ENCODE measurements at regions not wholly inside any gene's neighbourhood (a gene's known extent, or its start where the extent isn't known, plus 50 kb on each side); places are given as distances from the start of the nearest gene placed in this dataset.

- TF ChIP-seq, protein P1, sequence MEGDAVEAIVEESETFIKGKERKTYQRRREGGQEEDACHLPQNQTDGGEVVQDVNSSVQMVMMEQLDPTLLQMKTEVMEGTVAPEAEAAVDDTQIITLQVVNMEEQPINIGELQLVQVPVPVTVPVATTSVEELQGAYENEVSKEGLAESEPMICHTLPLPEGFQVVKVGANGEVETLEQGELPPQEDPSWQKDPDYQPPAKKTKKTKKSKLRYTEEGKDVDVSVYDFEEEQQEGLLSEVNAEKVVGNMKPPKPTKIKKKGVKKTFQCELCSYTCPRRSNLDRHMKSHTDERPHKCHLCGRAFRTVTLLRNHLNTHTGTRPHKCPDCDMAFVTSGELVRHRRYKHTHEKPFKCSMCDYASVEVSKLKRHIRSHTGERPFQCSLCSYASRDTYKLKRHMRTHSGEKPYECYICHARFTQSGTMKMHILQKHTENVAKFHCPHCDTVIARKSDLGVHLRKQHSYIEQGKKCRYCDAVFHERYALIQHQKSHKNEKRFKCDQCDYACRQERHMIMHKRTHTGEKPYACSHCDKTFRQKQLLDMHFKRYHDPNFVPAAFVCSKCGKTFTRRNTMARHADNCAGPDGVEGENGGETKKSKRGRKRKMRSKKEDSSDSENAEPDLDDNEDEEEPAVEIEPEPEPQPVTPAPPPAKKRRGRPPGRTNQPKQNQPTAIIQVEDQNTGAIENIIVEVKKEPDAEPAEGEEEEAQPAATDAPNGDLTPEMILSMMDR (IDR thresholded peaks at IDR 0.05; ENCODE audit: control insufficient read depth, insufficient read depth, low read depth, low read length, missing control alignments), result no peak
- H3K4me3 ChIP-seq (ENCODE audit: control insufficient read depth, low read depth, low read length), result no peak overlapping the region
- peak; percentile 24 for DNase-seq (ENCODE audit: low read depth)
Measured at GRCh38 chr10:36492590-36493515, 632.5 kb upstream of the ANKRD30A start.

DNA sequence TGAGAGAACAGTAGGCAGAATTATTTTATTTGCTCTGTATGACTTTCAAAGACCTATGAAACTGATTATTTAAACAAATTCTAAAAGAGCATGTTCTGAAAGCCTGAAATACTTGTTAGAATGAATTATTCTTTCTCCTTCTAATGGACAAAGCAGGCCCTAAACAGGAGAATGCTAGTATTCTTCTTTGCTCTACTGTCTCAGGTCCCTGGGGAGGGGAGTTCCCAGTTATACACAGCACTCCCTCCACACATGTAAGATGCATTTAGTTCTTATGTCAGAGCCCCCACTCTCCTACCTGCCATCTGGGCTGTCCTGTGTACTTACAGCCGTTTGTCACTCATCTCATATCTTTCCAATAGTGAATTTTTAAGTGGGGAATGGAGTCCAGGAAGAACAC lies 633.5 kb upstream of the ANKRD30A start:
- DNase-seq (ENCODE audit: low read depth), result no peak
- TF ChIP-seq, protein P1 (IDR thresholded peaks at IDR 0.05; ENCODE audit: control insufficient read depth, insufficient read depth, low read depth, low read length, missing control alignments), result no peak
- no peak overlapping the region for H3K4me3 ChIP-seq (ENCODE audit: control insufficient read depth, low read depth, low read length)

GRCh38 chr10:36489611-36490228 lies 635.7 kb upstream of the ANKRD30A start:
- peak; percentile 38 for DNase-seq (ENCODE audit: low read depth)
- TF ChIP-seq, protein P1 (IDR thresholded peaks at IDR 0.05; ENCODE audit: control insufficient read depth, insufficient read depth, low read depth, low read length, missing control alignments), result no peak
- H3K4me3 ChIP-seq (ENCODE audit: control insufficient read depth, low read depth, low read length), result no peak overlapping the region

GRCh38 chr10:36489181-36489580 lies 636.2 kb upstream of the ANKRD30A start:
- no peak overlapping the region for H3K4me3 ChIP-seq (ENCODE audit: control insufficient read depth, low read depth, low read length)
- TF ChIP-seq, protein P1 (IDR thresholded peaks at IDR 0.05; ENCODE audit: control insufficient read depth, insufficient read depth, low read depth, low read length, missing control alignments), result no peak
- no peak for DNase-seq (ENCODE audit: low read depth)

DNA sequence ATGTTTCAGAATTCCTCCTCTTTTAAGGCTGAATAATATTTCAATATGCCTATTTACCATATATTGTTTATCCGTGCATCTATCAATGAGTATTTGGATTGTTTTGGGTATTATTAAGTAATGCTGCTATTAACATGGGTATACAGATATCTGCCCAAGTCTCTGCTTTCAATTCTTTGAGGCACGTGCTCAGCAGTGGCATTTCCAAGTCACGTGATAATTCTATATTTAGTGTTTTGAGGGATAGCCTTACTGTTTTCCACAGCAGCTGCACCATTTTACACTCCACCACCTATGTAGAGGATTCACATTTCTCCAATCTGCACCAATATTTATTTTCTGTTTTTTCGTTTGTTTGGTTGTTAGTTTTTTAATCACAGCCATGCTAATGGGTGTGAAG lies 636.8 kb upstream of the ANKRD30A start:
- TF ChIP-seq, protein P1 (IDR thresholded peaks at IDR 0.05; ENCODE audit: control insufficient read depth, insufficient read depth, low read depth, low read length, missing control alignments), result no peak
- H3K4me3 ChIP-seq (ENCODE audit: control insufficient read depth, low read depth, low read length), result no peak overlapping the region
- no peak for DNase-seq (ENCODE audit: low read depth)

- TF ChIP-seq, protein P1 (IDR thresholded peaks at IDR 0.05; ENCODE audit: control insufficient read depth, insufficient read depth, low read depth, low read length, missing control alignments), result no peak
- no peak for DNase-seq (ENCODE audit: low read depth)
- no peak overlapping the region for H3K4me3 ChIP-seq (ENCODE audit: control insufficient read depth, low read depth, low read length)
Measured at GRCh38 chr10:36479073-36479472, 646.3 kb upstream of the ANKRD30A start.
